GM21529 (cell line): ENCODE measurements at regions not wholly inside any gene's neighbourhood (a gene's known extent, or its start where the extent isn't known, plus 50 kb on each side); places are given as distances from the start of the nearest gene placed in this dataset.
A peak's percentile ranks its signal among the peaks of the same experiment; 100 is the strongest.
"Not testable (repeated sequence)": the region's sequence is repeated elsewhere in the genome, so short reads cannot be mapped to it uniquely, and the experiment has no call there.

Experiments used
- ATAC-seq: cut with Tn5 transposase; IDR thresholded peaks from one replicate; pipeline ENCODE4 v1.9.1; 2021; ENCODE audit not compliant: unreplicated experiment

DNA sequence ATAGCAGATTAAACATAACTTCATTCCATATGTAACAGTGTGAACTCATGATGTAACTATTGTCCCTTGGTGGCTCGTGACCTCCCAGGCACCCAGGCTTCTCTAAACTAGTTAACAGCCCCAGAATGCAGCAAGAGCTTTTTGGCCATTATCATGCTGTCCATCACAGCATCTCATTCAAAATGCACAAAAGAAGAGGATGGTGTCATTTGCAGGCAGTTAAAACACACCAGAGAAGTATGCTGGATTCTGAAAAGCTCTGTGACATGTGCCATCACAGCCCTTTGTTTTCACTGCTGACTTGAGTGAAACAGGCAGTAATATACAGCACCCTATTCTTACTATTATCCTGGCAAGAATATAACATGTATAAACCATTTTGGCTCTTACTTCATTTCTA is 117.6 kb upstream of the CHMP2B start:
- no peak for ATAC-seq

DNA sequence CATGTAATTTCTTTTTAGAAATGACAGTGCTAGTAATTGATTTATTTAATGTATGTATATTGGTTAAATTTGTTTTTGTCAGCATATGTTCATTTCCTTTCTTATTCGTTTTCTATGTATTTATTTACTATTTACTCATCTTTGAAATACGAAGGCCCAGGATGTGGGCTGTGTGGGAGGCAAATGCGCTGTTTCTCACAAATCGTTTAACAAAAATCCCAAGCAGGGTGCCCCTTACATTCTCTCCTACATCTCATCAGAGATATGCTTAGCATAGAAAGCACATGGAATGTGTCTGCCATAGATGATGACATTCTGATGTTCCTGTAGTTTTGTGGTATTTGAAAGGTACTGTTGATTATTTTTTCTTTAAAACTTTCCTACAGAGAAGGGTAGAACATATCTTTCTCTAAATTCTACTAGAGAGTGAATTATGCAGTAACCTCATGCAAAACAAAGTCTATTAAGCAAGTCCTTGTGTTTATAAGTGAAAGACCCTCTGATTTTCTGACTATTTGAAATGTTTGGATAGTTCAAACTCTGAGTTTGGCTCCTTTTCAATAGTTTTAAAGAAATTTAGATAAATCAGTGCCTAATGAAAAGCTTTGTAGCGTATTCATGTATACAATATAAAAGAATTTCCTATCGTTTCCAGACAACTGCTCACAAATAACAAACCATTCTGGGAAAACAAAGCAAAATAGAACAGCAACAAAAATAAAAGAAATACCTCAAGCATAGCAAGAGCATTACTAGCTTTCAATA is 111.1 kb upstream of the VGLL3 start:
- no peak for ATAC-seq

DNA sequence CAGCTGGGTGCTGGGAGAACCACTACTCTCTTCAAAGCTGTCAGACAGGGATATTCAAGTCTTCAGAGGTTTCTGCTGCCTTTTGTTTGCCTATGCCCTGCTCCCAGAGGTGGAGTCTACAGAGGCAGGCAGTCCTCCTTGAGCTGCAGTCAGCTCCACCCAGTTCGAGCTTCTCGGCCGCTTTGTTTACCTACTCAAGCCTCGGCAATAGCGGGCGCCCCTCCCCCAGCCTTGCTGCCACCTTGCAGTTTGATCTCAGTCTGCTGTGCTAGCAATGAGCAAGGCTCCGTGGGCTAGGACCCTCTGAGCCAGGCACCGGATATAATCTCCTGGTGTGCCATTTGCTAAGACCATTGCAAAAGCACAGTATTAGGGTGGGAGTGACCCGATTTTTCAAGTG is 106.8 kb upstream of the VGLL3 start:
- ATAC-seq, result not testable (repeated sequence)

DNA sequence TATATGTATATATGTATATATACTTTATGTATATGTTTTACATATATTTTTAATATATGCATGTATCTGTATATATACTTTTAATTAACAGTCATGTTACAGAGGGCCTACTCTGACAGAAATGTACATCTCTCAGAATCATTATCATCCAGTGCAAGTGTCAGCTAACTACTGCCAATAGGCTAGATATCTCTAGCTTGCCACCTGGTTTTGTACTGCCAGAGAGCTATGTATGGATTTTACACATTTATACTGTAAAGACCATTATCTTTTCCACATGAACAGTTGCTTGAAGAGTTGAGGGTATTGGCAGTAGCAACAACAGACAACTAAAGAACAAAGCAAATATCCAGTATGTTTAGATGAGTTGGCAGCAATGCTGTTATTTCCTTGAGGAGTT is 99.7 kb upstream of the VGLL3 start:
- no peak for ATAC-seq

DNA sequence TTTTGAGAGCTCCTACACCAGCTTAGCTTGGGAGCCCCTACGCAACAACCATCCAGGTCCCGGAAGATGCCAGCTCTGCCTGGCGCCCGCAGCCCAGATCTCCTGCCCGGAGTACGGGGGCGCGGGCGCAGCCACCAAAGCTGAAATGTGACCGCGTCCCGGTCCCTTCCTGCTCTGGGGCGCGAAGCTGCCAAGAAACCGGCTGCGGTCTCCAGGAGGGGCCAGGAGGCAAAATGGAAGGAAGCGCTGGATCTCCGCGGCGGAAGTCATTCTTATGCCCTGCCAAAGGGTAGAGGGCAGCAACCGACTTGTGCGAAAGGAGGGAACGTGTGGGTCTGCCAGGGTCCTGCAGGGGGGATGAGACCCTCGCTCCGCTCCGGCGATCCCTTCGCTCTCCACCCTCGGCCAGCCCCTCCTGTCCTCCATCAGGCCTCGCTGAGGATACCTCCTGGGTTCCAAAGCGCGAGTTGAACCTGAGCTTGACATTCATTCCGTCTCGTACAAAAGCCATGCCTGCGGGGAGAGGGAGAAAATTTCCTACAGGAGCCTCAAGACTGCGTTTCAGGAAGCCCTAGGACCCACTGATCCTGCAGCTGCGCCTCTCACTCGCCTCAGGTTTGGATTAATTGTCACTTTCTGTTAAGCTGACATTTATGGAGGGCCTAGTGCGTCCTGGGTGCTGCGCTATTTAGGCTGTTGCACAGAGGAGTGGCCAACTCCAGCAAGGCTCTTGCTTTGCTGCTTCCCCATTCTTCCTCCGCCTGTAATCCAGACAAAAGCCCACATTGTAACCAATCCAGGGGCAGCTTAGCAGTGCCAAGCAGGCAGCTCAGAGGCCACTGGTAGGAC is 98.3 kb upstream of the VGLL3 start:
- ATAC-seq, result peak; percentile 52

DNA sequence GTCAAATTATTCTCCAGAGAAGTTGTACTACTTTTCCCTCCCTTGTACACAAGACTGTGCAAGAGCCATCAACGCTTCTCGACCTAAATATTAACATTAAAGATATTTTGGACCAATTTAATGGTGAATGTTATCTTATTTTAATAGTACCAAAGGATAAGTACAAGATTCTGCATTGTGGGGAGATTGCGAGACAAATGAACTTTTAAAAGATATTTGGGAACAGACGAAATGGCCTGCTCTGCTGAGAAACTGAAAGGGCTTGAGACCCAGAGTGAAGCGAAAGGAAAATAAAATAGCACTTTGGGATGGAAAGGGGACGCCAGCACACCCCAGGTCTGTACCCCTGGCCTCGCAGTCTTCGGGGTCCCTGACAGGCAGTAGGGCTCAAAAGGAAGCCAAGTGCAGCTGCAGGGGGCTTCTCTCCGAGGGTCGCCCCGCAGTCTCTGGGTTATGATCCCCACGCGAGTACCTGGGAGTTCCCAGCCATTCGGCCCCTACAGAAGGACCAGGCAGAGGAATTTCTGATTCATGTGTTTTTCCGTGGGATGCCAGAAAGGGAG is 97.6 kb upstream of the VGLL3 start:
- ATAC-seq, result no peak

DNA sequence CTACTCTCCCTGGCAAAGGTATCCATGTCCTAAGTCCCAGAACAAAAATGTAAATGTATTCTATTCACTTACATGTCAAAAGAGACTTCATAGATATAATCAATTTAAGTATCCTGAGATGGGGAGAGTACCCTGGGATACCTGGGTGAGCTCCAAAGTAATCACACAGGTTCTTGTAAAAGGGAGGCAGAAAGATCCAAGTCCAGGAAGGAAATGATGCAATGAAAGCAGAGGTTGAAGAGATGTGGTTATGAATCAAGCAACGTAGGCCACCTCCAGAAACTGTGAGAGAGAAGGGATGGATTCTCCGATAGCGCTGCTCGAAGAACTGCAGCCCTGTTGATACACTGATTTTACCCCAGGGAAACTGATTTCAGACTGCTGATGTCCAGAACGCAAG is 93.9 kb upstream of the VGLL3 start:
- no peak for ATAC-seq

DNA sequence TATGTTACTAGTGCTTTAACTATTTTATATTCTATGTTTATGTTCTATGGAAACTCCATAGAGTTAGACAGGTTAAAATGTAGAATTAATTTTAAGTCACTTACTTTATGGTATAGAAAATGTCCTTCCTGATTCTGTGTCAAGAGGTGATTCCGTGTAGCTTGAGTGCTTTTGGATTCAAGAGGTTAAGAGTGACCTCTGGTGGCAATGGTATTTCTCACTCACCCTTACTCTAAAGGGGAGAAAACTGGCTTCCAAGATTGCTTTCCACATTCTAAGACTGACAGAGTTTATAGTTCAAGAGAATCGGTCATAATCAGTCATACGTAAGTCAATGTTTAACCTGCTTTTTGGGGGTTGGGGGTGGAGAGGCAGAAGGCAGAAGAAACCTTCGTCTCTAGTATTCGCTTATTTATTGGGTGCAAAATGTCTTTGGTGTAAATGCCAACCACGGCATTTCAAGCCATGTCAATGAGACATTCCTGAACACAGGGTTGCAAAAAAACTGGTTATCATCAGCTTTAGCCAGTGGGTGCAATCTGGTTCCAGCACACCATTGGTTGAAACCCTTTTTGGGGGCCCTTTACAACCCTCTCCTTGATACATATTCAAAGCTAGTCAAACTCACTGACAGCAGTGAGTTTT is 92.0 kb upstream of the VGLL3 start:
- ATAC-seq, result no peak

DNA sequence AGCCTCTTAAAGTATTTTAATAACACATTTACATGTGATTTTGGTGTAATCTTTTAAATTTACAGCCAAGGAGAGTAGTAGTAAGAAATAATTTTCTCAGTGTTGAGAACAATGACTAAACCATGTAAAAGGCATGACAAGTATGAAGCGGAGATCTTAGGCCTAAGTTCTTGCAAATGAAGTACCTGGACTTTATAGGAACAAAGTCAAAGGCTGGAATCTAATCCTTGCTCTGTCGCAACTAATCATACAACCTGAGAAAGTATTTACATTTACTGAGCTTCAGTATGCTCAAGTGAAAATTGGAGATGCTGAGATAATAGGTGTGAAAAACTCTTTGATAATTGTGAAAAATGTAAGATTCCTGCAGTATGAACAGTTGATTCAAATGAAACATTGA is 86.4 kb upstream of the VGLL3 start:
- ATAC-seq, result no peak

DNA sequence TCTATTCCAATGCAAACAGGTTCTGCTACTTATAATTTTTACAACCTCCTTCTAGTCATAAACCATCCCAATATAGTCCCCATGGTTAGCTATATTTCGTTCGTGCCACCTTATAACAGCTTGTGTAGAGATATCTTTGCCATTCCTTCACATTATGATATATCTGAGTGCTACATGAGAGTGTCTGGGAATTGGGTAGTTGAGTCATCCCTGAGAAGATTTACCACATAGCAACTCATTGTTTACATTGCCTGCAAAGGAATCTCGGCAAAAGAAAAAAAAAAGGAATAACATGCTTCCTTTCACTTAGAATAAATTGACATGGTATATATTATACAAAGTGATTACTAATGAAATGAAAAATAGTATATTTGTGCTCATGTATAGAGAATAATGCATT is 86.0 kb upstream of the VGLL3 start:
- no peak for ATAC-seq

DNA sequence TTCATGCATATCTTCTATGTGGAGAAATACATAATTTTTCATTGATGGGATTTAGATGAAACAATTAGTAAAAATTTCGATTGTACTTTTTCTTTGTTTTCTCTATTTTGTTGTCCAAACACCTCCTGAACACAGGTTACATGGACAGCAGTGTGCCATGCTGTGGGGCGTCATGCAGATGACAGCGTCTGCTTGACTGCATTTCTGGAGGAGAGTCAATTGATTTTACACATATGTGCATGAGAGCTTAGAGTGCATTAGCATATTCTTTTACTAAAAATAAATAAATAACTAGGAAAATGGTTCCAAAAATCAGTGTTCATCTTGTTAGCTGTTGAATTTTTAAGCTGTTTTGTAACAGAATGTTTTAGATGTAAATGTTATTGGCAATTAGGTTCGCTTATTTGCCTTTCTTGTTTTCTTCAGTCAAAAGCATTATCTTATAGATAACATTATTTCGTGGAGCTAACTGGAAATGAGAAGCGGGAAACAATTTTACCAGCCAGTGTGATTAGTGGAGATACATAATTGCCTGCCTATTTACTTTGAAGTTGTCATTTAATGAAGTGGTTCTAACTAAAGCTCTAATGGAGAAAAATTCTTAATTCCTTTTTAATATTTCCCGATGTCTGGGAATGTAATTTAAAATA is 82.7 kb upstream of the VGLL3 start:
- no peak for ATAC-seq

DNA sequence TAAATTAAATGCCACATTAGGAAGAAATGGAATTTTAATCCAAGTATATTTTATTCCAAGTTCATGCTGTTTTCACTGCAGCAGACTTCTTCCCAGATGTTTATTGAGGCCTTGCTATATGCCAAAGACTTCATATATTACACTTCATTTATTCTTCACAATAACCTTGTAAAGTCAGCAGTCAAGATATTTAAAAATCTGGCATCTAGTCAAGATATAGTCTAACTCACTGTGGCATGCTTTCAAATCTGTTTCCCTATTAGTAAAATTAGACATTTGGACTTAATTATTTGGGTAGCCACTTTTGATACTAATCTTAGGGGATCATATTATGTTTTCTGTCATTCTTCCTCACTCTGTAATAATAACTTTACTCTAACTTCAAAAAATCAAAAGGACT is 81.5 kb upstream of the VGLL3 start:
- no peak for ATAC-seq

DNA sequence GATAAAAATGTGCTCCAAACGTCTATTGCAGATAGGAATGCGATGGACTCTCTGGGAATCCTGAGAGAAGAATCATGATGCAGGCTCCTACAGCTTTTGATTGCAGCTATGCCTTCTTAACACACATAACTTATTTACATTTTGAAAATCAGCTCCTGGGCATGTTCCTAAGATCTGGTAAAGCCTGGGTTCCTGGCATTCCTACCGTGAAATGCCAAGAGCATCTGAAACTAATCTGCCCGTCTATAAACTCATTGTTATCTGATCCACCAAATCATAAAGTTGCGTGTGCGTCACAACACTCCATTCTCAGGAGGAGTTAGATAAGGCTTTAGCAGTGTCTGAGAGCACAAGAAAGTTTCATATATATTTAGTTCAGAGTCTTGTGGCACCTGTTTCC is 79.0 kb upstream of the VGLL3 start:
- no peak for ATAC-seq

DNA sequence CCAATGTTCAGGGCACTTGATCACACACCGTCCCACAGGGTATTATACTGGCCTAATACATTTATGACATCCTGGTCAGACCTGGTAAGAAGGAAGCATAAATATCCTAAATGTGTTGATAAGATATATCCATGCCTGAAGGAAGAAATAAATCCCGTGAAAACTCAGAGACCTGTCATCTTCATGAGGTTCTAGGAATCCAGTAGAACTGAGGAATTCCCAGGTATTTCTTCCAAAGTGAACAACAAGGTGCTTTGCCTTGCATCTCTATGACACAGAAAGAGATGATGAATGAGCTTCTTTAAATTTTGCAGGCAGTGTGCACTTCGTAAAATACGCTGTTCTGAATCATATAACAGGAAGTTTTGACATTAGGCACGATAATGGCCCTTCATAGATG is 78.1 kb upstream of the VGLL3 start:
- no peak for ATAC-seq

DNA sequence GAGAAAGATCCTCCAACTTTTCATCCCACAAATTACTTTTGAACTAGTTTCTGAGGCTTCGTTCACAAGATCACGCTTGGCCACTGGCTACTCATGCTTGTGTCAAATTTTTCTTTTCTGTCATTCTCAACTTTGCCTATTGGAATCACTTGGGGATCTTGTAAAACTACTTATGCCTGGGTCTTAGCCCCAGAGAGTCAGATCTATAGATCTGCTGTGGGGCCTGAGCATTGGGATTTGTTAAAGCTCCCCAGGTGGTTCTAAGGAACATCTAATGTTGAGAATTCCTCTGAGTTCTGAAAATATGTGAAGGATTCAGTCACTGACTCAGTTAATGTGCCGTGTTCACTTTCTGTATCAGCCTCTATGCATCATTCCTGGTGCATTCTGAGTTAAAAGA is 71.7 kb upstream of the VGLL3 start:
- ATAC-seq, result no peak

DNA sequence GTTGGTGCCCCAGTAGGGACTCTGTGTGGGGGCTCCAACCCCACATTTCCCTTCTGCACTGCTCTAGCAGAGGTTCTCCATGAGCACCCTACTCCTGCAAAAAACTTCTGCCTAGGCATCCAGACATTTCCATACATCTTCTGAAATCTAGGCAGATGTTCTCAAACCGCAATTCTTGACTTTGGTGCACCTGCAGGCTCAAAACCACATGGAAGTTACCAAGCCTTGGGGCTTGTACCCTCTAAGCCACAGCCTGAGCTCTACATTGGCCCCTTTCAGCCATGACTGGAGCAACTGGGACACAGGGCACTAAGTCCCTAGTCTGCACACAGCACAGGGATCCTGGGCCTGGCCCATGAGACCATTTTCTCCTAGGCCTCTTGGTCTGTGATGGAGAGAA is 66.5 kb upstream of the VGLL3 start:
- ATAC-seq, result no peak

DNA sequence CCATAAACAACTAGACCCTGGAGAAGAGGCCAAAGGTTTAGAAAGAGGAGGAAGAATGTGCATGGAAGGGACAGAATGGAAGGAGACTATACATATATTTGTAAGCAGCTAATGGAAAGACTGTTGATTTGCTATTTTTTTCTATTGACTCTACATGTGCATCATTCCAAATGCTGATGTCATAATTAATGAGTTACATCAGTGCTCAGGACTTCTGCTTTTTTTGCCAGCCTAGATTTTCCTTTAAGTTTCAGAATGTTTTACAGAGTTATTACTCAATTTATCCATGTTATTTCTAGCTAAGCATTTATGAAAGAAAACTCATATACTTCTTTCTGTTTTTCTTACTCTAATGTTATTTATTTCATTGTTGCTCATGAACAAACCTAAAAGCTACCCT is 62.6 kb upstream of the VGLL3 start:
- no peak for ATAC-seq

DNA sequence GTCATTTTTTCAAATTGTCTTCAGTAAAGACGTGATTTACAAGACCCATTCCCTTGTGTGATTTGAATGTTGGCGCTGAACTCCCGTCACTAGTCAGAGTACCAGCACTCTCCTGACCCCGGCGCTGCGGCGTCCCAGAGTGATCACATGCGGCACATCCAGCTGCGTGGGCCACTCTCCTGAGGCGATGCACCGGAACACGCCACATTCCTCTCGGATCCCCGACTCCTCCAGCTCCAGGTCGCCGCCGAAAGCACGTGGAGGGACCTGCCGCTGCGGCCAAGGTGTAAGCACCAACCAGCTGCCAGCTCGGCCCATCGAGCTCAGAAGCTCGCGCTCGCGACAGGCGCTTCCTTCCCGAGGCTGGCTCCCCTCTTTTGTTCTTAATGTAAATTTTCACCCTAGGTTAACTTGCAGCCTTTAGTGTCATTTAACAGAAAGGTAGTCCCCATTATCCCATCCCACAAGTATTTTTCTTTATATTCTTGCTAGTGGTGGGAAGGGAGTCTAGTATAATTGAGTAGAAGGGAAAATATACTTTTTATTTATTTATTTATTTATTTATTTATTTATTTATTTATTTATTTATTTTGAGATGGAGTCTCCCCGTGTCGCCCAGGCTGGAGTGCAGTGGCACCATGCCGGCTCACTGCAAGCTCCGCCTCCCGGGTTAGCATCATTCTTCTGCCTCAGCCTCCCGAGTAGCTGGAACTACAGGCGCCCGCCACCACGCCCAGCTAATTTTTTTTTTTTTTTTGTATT is 61.7 kb upstream of the VGLL3 start:
- ATAC-seq, result no peak

DNA sequence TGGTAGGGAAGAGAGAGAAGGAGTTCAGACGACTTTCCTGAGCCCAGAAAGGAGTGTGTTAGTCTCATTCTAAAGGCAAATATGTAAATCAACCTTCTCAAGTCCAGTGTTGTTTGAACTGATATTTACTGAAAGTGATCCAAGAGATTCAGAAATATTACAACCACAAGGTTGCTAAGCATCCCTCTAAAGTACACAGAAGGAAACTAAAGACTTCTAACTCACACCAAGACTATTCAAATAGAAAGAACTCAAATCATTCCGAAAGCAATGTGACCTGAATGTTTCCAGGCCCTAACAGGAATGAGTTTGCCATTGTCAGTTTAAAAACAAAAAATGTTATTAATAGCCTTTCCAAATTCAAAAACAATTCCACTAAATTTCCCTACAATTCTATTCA is 56.9 kb upstream of the VGLL3 start:
- no peak for ATAC-seq

DNA sequence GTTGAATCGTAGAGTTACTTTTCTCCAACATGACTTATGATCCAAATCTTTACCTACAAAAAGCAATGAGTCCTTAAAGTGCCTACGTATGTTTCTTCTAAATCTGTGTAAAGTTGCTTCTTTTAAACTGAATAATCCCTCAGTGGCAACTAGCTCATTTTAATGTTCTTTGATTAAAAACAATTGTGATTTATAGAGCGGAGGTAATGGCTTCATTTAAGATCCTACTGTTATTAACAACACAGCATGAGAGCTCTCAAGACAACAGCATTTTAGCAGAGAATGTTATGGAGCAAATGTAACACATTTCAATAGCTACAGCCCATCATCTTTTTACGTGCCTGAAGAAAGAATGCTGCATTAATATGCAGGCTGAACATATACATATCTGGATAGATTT is 55.3 kb upstream of the VGLL3 start:
- ATAC-seq, result no peak

DNA sequence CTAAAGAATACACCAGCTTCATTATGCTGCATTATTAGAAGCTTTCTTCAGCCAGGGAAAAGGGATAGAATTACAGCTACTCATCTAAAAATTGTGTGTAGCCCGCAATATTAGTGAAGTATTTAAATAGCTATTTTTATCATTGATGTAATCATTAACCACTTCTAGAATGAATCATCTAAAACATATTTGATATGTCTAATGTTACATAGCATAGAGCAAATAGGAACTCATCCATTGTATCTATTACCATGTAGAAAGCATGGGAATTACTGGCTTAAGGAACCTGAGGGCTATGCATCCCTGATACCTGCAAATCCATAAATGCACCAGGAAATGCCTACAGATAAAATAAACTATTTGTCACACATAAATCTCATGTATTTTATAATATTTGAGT is 54.5 kb upstream of the VGLL3 start:
- no peak for ATAC-seq
